Lower leg skin (tissue), 3 donors: ENCODE measurements at regions not wholly inside any gene's neighbourhood (a gene's known extent, or its start where the extent isn't known, plus 50 kb on each side); places are given as distances from the start of the nearest gene placed in this dataset.

Source experiments
- CTCF ChIP-seq, 3 donors: fragments of 450-650 bp; IDR thresholded peaks; one replicate each; pipeline ENCODE4 v1.5.1; 2016; ENCODE audit warnings: antibody characterized with exemption in 3 of 3, mild to moderate bottlenecking in 3 of 3, moderate library complexity in 2 of 3
- POLR2A ChIP-seq, 2 donors: fragments of 450-650 bp; IDR thresholded peaks; one replicate each; pipeline ENCODE4 v1.6.1; 2016 to 2017; ENCODE audit warnings: antibody characterized with exemption in 2 of 2, mild to moderate bottlenecking in 1 of 2, moderate library complexity in 1 of 2

GRCh38 chrX:70995338-70995737, 64.4 kb upstream of the SLC7A3 start:
- TF ChIP-seq POLR2A (IDR thresholded peaks at IDR 0.05) (no peak), CTCF (IDR thresholded peaks at IDR 0.05) (no peak)
